Spleen (tissue), 11 donors: ENCODE measurements at regions not wholly inside any gene's neighbourhood (a gene's known extent, or its start where the extent isn't known, plus 50 kb on each side); places are given as distances from the start of the nearest gene placed in this dataset.

Source experiments
- DNase-seq: peaks from one replicate; pipeline ENCODE4 v3.0.0-alpha.2; 2020
- H3K27ac ChIP-seq, 8 donors: fragments of 200-600 bp; sonication (generic) in 7 of 8; 1 replicate in 4 of 8; 2 replicates in 4 of 8; pipeline versions ENCODE4 v1.5.0 to v1.8.0; 2016 to 2021; ENCODE audit warnings: inconsistent platforms in 4 of 8, mild to moderate bottlenecking in 4 of 8, moderate library complexity in 1 of 8
- H3K27me3 ChIP-seq, 7 donors: fragments of 200-600 bp; sonication (generic) in 6 of 7; replicated peaks in 1 of 7; 1 replicate in 4 of 7; 2 replicates in 3 of 7; pipeline versions ENCODE4 v1.5.0 to v1.8.0; 2016 to 2021; ENCODE audit warnings: inconsistent platforms in 3 of 7, mild to moderate bottlenecking in 1 of 7
- H3K36me3 ChIP-seq, 6 donors: fragments of 200-600 bp; sonication (generic) in 5 of 6; 1 replicate in 4 of 6; 2 replicates in 2 of 6; pipeline versions ENCODE4 v1.5.0 to v1.8.0; 2016 to 2021; ENCODE audit warnings: inconsistent platforms in 2 of 6
- H3K4me1 ChIP-seq, 6 donors: fragments of 200-600 bp; sonication (generic) in 5 of 6; 1 replicate in 3 of 6; 2 replicates in 3 of 6; pipeline versions ENCODE4 v1.5.0 to v1.8.0; 2016 to 2021; ENCODE audit warnings: inconsistent platforms in 3 of 6
- H3K4me3 ChIP-seq, 8 donors: fragments of 200-600 bp; sonication (generic) in 7 of 8; 1 replicate in 4 of 8; 2 replicates in 4 of 8; pipeline versions ENCODE4 v1.5.0 to v1.8.0; 2016 to 2021; ENCODE audit warnings: inconsistent platforms in 4 of 8, mild to moderate bottlenecking in 4 of 8, moderate library complexity in 2 of 8
- H3K9me3 ChIP-seq, 8 donors: fragments of 200-600 bp; sonication (generic) in 7 of 8; 1 replicate in 4 of 8; 2 replicates in 4 of 8; pipeline versions ENCODE4 v1.5.0 to v1.8.0; 2016 to 2021; ENCODE audit warnings: inconsistent platforms in 4 of 8
- CTCF ChIP-seq, 11 experiments: fragments of 200-600 bp in 7 of 11; fragments of 450-650 bp in 4 of 11; sonication (generic) in 4 of 11; IDR thresholded peaks in 8 of 11; conservative IDR thresholded peaks in 3 of 11; 1 replicate in 7 of 11; 2 replicates in 4 of 11; pipeline versions ENCODE4 v1.4.0 to v1.8.0; 2016 to 2021; ENCODE audit warnings: antibody characterized with exemption in 11 of 11, inconsistent platforms in 4 of 11, mild to moderate bottlenecking in 1 of 11
- POLR2A ChIP-seq, 3 donors: fragments of 450-650 bp; IDR thresholded peaks; one replicate each; pipeline ENCODE4 v1.5.1; 2017; ENCODE audit warnings: antibody characterized with exemption in 3 of 3, mild to moderate bottlenecking in 1 of 3
- POLR2AphosphoS5 ChIP-seq, 3 donors: sonication (generic); formaldehyde crosslinking; IDR thresholded peaks; one replicate each; pipeline ENCODE4 v1.5.1; 2017; ENCODE audit warnings: antibody characterized with exemption in 3 of 3
- WGBS, 5 donors: extraction: QIAGEN DNeasy Blood & Tissue Kit in 3 of 5; methylation state at CpG; one replicate each; pipeline versions ENCODE4 v1.1.5 to v1.1.7; 2013 to 2018; 5-methylcytosine and 5-hydroxymethylcytosine counted together
- intact Hi-C: fragments of 100-400 bp; cut with DNase I; formaldehyde crosslinking; loops from one replicate; pipeline ENCODE4 v1.15.0; 2023; ENCODE audit warnings: low total_unique reads
- small RNA-seq, 4 donors: library from RNA; depleted of rRNA; stranded (forward); fragments of <200 nt; gene quantifications; one replicate each; pipeline ENCODE3, GENCODE V24; 2016
- donor health status: healthy with polysubstance abuse.
- donor health status: DM: no; HTN: no; CAD: no; lungs with moderate emphysema.
- donor health status: DM: no; HTN: no; CAD: no.
- donor health status: Bipolar disorder and iron deficiency.
- donor health status: healthy.
- donor health status: DM: no; HTN: no; CAD: no.
- donor health status: DM: yes; HTN: yes; CAD: no.

GRCh38 chr13:87607266-87607665 is 63.9 kb upstream of the SLITRK5 start:
- H3K4me1 ChIP-seq: no peaks in the 10 kb centered on the region
- no peak for DNase-seq
- intact Hi-C loops: no loop called here
- peaks cover 0 to 23% (median 10%) of the 10 kb centered on the region in 8 donors for H3K9me3 ChIP-seq
- H3K27ac ChIP-seq: no peak overlapping the region
- H3K4me3 ChIP-seq: no peak overlapping the region
- TF ChIP-seq CTCF (IDR thresholded peaks at IDR 0.05 in 8 of 11, conservative IDR thresholded peaks at IDR 0.05 in 3 of 11) (no peak), POLR2AphosphoS5 (IDR thresholded peaks at IDR 0.05) (no peak), POLR2A (IDR thresholded peaks at IDR 0.05) (no peak)
- no peaks in the 10 kb centered on the region for H3K27me3 ChIP-seq
- no peaks in the 10 kb centered on the region for H3K36me3 ChIP-seq
- WGBS, 5 donors: 47 to 72% (median 58%) methylated on average over 2 of the region's 2 CpGs

- no peaks in the 10 kb centered on the region for H3K9me3 ChIP-seq
- H3K4me3 ChIP-seq: no peak overlapping the region
- H3K27me3 ChIP-seq: no peaks in the 10 kb centered on the region
- no peak for DNase-seq
- no peak overlapping the region for H3K27ac ChIP-seq
- intact Hi-C loops: no loop called here
- TF ChIP-seq POLR2AphosphoS5 (IDR thresholded peaks at IDR 0.05) (no peak), POLR2A (IDR thresholded peaks at IDR 0.05) (no peak), CTCF (IDR thresholded peaks at IDR 0.05 in 8 of 11, conservative IDR thresholded peaks at IDR 0.05 in 3 of 11) (no peak)
- H3K36me3 ChIP-seq: no peaks in the 10 kb centered on the region
- H3K4me1 ChIP-seq: no peaks in the 10 kb centered on the region
- WGBS, 5 donors: 87 to 92% (median 90%) methylated on average over 2 of the region's 2 CpGs
These were observed 56.9 kb upstream of the SLITRK5 start for GRCh38 chr13:87614276-87614675.

Small RNA genes lying in the stretch of these regions (small RNA-seq; reads per million reads assigned to genes)
- gene UBBP5: 0 reads per million in 4 donors
